ENCODE measurements at regions not wholly inside any gene's neighbourhood (a gene's known extent, or its start where the extent isn't known, plus 50 kb on each side); places are given as distances from the start of the nearest gene placed in this dataset.
"Not testable (repeated sequence)": the region's sequence is repeated elsewhere in the genome, so short reads cannot be mapped to it uniquely, and the experiment has no call there.

DNA sequence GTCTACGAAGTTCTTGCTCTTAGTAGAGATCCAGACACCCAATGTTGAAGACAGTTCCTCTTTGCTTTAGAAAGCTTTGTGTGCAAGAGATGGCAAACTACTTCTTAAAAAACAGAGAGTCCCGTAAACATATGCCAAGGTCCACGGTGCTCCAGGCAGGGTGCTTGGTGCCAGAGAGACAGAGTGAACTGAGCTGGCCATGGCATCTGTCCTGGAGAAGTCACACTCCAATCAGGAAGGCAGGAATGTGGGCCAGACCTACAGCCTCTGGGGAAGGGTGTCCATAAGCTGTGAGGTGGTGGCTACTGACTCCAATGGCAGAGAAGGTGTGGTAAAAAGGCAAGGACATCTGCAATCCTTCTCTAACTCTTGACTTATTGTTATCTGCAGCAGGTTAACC lies 242.0 kb upstream of the PLGLB2 start:
- TF ChIP-seq, protein P1, sequence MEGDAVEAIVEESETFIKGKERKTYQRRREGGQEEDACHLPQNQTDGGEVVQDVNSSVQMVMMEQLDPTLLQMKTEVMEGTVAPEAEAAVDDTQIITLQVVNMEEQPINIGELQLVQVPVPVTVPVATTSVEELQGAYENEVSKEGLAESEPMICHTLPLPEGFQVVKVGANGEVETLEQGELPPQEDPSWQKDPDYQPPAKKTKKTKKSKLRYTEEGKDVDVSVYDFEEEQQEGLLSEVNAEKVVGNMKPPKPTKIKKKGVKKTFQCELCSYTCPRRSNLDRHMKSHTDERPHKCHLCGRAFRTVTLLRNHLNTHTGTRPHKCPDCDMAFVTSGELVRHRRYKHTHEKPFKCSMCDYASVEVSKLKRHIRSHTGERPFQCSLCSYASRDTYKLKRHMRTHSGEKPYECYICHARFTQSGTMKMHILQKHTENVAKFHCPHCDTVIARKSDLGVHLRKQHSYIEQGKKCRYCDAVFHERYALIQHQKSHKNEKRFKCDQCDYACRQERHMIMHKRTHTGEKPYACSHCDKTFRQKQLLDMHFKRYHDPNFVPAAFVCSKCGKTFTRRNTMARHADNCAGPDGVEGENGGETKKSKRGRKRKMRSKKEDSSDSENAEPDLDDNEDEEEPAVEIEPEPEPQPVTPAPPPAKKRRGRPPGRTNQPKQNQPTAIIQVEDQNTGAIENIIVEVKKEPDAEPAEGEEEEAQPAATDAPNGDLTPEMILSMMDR (IDR thresholded peaks at IDR 0.05) = not testable (repeated sequence)
- TF ChIP-seq EZH2 (IDR thresholded peaks at IDR 0.05; ENCODE audit: borderline replicate concordance, insufficient read depth, low read depth, low read length, poor library complexity, severe bottlenecking) = not testable (repeated sequence)
